Heart left ventricle (tissue), 16 donors: ENCODE measurements at regions not wholly inside any gene's neighbourhood (a gene's known extent, or its start where the extent isn't known, plus 50 kb on each side); places are given as distances from the start of the nearest gene placed in this dataset.

Experiments
- ATAC-seq, 4 donors: fragments of 200-7000 bp; cut with Tn5 transposase; one replicate each; pipeline ENCODE4 v1.9.1; 2020 to 2022; ENCODE audit warnings: moderate library complexity in 4 of 4, mild to moderate bottlenecking in 3 of 4, moderate number of reproducible peaks in 1 of 4
- DNase-seq, 5 donors: peaks; one replicate each; pipeline ENCODE4 v3.0.0-alpha.2; 2020
- H3K27ac ChIP-seq, 12 donors: fragments of 200-600 bp; sonication (generic) in 4 of 12; one replicate each; pipeline versions ENCODE4 v1.5.0 to v1.8.0; 2016 to 2022; ENCODE audit warnings: mild to moderate bottlenecking in 2 of 12
- H3K27me3 ChIP-seq, 9 donors: fragments of 200-600 bp; sonication (generic) in 2 of 9; one replicate each; pipeline versions ENCODE4 v1.5.1 to v1.8.0; 2016 to 2022; ENCODE audit warnings: mild to moderate bottlenecking in 3 of 9
- H3K36me3 ChIP-seq, 9 donors: fragments of 200-600 bp; sonication (generic) in 2 of 9; one replicate each; pipeline versions ENCODE4 v1.5.0 to v1.8.0; 2018 to 2022; ENCODE audit warnings: mild to moderate bottlenecking in 2 of 9
- H3K4me1 ChIP-seq, 12 donors: fragments of 200-600 bp; sonication (generic) in 4 of 12; one replicate each; pipeline versions ENCODE4 v1.5.0 to v1.8.0; 2016 to 2022; ENCODE audit warnings: mild to moderate bottlenecking in 3 of 12
- H3K4me3 ChIP-seq, 12 donors: fragments of 200-600 bp; sonication (generic) in 4 of 12; one replicate each; pipeline versions ENCODE4 v1.5.0 to v1.8.0; 2017 to 2022; ENCODE audit warnings: mild to moderate bottlenecking in 9 of 12, moderate library complexity in 4 of 12
- H3K9me3 ChIP-seq, 12 donors: fragments of 200-600 bp; sonication (generic) in 4 of 12; one replicate each; pipeline versions ENCODE4 v1.5.0 to v1.8.0; 2016 to 2022; ENCODE audit warnings: mild to moderate bottlenecking in 1 of 12
- POLR2A ChIP-seq, 2 donors: fragments of 450-650 bp; IDR thresholded peaks; one replicate each; pipeline ENCODE4 v1.6.1; 2017; ENCODE audit warnings: antibody characterized with exemption in 2 of 2, mild to moderate bottlenecking in 2 of 2, moderate library complexity in 2 of 2
- WGBS, 4 donors: extraction: QIAGEN DNeasy Blood & Tissue Kit in 2 of 4; methylation state at CpG; one replicate each; pipeline versions ENCODE4 v1.1.5 to v1.1.7; 2013 to 2018; 5-methylcytosine and 5-hydroxymethylcytosine counted together
- intact Hi-C, 10 donors: fragments of 100-400 bp; cut with DNase I; formaldehyde crosslinking; loops; one replicate each; pipeline versions ENCODE4 v1.11.1 to v1.14.2; 2022
- TF ChIP-seq, protein P1 (sequence below), 12 donors: fragments of 200-600 bp; sonication (generic) in 4 of 12; IDR thresholded peaks; one replicate each; pipeline versions ENCODE4 v1.5.0 to v1.8.0; 2018 to 2022; ENCODE audit warnings: antibody characterized with exemption in 12 of 12, mild to moderate bottlenecking in 5 of 12
- donor health status: ischemic (EF 13 %, LVEDD 7.1; RV severe dilation, severe dysfunction).
- donor health status: healthy with polysubstance abuse.
- donor health status: DM: no; HTN: yes; CAD: no.
- donor health status: DM: no; HTN: no; CAD: no.
- donor health status: ischemic (EF 25% LVEDD 6.9; RV normal size, moderate dysfunction).
- donor health status: ischemic (EF 25% LVEDD 5.7; RV mildly dilated, moderate dysfunction).
- donor health status: healthy.
- donor health status: DM: yes; HTN: yes; CAD: no.
- donor health status: ischemic (EF 35%, LVEDD 5.7; RV mildly dilated, moderate dysfunction).
- donor health status: nonischemic (EF 11% LVEDD 7.7; RV severe dilation, severe dysfunction).
- donor health status: DM: yes; HTN: yes; CAD: no.
- donor health status: PGD.
- donor health status: ischemic (EF 29% LVEDD 5.4; RV normal size, mild dysfunction).
- donor health status: nonischemic (EF 23%, LVEDD 6.1; RV moderate dilation, normal function).

DNA sequence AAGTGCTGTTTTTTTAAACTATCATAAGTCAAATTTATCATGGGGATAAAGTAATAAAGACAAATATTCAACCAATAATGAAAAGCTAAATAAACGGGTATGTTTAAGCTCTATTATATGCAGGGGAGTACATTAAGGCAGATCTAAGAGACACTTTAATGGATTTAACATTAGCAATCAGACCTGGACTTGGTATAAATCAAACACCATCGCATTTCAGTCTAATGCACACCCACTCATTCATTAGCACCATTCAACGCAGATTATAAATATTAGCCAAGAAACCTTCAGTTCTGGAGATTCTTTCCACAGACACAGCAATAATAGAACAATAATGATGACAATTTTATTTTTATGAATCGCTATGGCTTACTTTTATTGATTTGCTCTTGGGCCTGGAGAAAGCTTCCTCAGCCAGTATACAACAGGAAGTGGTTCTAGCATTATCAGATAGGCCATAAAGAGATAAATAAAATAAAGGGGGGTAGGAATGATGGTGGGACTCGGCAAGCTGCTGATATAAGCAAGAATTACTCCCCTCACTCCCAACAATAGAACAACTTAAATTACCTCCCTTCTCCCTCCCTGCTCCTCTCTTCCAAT is 172.2 kb downstream of the PSAT1 start:
- intact Hi-C loops, result no loop called here
- peaks cover 0 to 2% (median 0%) of the 10 kb centered on the region in 12 donors for H3K9me3 ChIP-seq

DNA sequence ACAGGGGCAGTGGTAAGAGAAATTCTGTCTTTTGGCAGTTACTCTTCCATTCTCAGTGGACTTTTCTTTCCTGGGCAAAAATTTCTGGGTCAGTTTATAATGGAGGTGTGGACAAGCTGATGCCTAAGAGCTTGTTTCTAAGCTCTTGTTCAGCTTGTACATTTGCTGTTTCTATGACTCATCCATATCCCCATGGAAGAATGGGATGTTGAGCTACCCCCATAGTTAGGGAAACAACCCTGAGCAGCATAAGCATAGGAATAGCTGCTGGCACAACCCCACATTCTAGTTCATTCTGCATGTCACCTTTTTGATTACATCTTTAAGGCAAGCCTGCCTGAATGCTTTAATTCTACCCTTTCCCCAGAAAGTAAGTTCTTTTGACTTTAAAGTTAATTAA is 173.3 kb downstream of the PSAT1 start:
- Histone ChIP-seq H3K36me3 (no peaks in the 10 kb centered on the region), H3K4me1 (no peaks in the 10 kb centered on the region), H3K4me3 (no peak overlapping the region), H3K27me3 (no peaks in the 10 kb centered on the region), H3K9me3 (peaks cover 0 to 3% (median 0%) of the 10 kb centered on the region in 12 donors), H3K27ac (no peak overlapping the region)
- ATAC-seq (no peak), DNase-seq (no peak)
- intact Hi-C loops, result no loop called here
- TF ChIP-seq POLR2A (IDR thresholded peaks at IDR 0.05), result no peak
- TF ChIP-seq, protein P1, sequence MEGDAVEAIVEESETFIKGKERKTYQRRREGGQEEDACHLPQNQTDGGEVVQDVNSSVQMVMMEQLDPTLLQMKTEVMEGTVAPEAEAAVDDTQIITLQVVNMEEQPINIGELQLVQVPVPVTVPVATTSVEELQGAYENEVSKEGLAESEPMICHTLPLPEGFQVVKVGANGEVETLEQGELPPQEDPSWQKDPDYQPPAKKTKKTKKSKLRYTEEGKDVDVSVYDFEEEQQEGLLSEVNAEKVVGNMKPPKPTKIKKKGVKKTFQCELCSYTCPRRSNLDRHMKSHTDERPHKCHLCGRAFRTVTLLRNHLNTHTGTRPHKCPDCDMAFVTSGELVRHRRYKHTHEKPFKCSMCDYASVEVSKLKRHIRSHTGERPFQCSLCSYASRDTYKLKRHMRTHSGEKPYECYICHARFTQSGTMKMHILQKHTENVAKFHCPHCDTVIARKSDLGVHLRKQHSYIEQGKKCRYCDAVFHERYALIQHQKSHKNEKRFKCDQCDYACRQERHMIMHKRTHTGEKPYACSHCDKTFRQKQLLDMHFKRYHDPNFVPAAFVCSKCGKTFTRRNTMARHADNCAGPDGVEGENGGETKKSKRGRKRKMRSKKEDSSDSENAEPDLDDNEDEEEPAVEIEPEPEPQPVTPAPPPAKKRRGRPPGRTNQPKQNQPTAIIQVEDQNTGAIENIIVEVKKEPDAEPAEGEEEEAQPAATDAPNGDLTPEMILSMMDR (IDR thresholded peaks at IDR 0.05), result no peak

More for the DNA sequence above, 172.2 kb downstream of the PSAT1 start:
- WGBS, 4 donors, result 71 to 75% (median 73%) methylated on average over 5 of the region's 5 CpGs
- Histone ChIP-seq H3K4me3 (no peak overlapping the region), H3K27ac (no peak overlapping the region), H3K27me3 (no peaks in the 10 kb centered on the region), H3K4me1 (no peaks in the 10 kb centered on the region), H3K36me3 (no peaks in the 10 kb centered on the region)
- TF ChIP-seq, protein P1 (IDR thresholded peaks at IDR 0.05), result no peak
- no peak for TF ChIP-seq POLR2A (IDR thresholded peaks at IDR 0.05)
- ATAC-seq (no peak), DNase-seq (no peak)

DNA sequence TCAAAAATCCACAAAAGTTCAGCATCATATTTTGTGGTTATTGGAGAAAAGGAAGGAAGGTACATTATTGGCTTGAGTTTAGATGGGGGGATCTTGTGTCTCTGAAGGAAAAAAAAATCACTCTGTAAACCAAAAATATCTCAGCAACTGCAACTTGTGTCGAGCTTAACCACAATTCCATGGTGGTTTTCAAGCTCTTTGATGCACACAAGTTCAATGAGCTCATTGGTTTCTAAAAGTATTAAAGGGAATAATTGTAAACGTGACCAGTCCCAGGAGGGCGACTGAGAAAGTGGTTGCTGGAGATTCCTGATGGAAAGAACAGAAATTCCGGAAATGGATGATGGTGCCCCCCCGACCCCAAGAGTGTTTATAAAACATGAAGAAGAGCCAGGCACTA is 173.8 kb downstream of the PSAT1 start:
- Histone ChIP-seq H3K4me1 (no peaks in the 10 kb centered on the region), H3K9me3 (peaks cover 0 to 3% (median 0%) of the 10 kb centered on the region in 12 donors), H3K4me3 (no peak overlapping the region), H3K36me3 (no peaks in the 10 kb centered on the region), H3K27me3 (no peaks in the 10 kb centered on the region), H3K27ac (no peak overlapping the region)
- DNase-seq (no peak), ATAC-seq (no peak)
- intact Hi-C loops, result no loop called here
- WGBS, 4 donors, result 59 to 70% (median 65%) methylated on average over 5 of the region's 5 CpGs
- no peak for TF ChIP-seq POLR2A (IDR thresholded peaks at IDR 0.05)
- TF ChIP-seq, protein P1 (IDR thresholded peaks at IDR 0.05), result no peak

- WGBS, 4 donors, result 67 to 77% (median 73%) methylated on average over 3 of the region's 3 CpGs
- ATAC-seq (no peak), DNase-seq (no peak)
- TF ChIP-seq, protein P1 (IDR thresholded peaks at IDR 0.05), result no peak
- TF ChIP-seq POLR2A (IDR thresholded peaks at IDR 0.05), result no peak
- H3K4me3 ChIP-seq, result no peak overlapping the region
- H3K36me3 ChIP-seq, result no peaks in the 10 kb centered on the region
- intact Hi-C loops, result no loop called here
- H3K27me3 ChIP-seq, result no peaks in the 10 kb centered on the region
- H3K27ac ChIP-seq, result no peak overlapping the region
- peaks cover 0 to 3% (median 0%) of the 10 kb centered on the region in 12 donors for H3K9me3 ChIP-seq
- H3K4me1 ChIP-seq, result no peaks in the 10 kb centered on the region
Measured at GRCh38 chr9:78472111-78472510, 175.2 kb downstream of the PSAT1 start.
